HG02973 (cell line): ENCODE measurements at regions not wholly inside any gene's neighbourhood (a gene's known extent, or its start where the extent isn't known, plus 50 kb on each side); places are given as distances from the start of the nearest gene placed in this dataset.

Experiments used
- ATAC-seq: cut with Tn5 transposase; IDR thresholded peaks from one replicate; pipeline ENCODE4 v1.9.1; 2021; ENCODE audit warnings: moderate library complexity; ENCODE audit not compliant: unreplicated experiment

GRCh38 chr7:33842150-33842549, 63.2 kb upstream of the BMPER start:
- no peak for ATAC-seq

- no peak for ATAC-seq
Observed at GRCh38 chr7:33845991-33846509, 59.3 kb upstream of the BMPER start.

GRCh38 chr7:33849004-33849403, 56.3 kb upstream of the BMPER start:
- ATAC-seq = no peak

GRCh38 chr7:33849971-33850559, 55.3 kb upstream of the BMPER start:
- ATAC-seq = no peak

- ATAC-seq = no peak
Observed at GRCh38 chr7:33850768-33851167, 54.6 kb upstream of the BMPER start.

GRCh38 chr7:33852838-33853237, 52.5 kb upstream of the BMPER start:
- ATAC-seq = no peak

- ATAC-seq = no peak
Observed at GRCh38 chr7:33853361-33854062, 51.8 kb upstream of the BMPER start.

GRCh38 chr7:33854178-33854577, 51.2 kb upstream of the BMPER start:
- ATAC-seq = no peak

- ATAC-seq = no peak
Observed at GRCh38 chr7:33854801-33855350, 50.5 kb upstream of the BMPER start.
